Esophagus squamous epithelium (tissue), 4 donors: ENCODE measurements at regions not wholly inside any gene's neighbourhood (a gene's known extent, or its start where the extent isn't known, plus 50 kb on each side); places are given as distances from the start of the nearest gene placed in this dataset.

Experiments
- CTCF ChIP-seq, 6 experiments: fragments of 450-650 bp in 4 of 6; fragments of 200-600 bp in 2 of 6; sonication (generic) in 2 of 6; IDR thresholded peaks; one replicate each; pipeline ENCODE4 v1.5.1; 2016 to 2019; ENCODE audit warnings: antibody characterized with exemption in 6 of 6, mild to moderate bottlenecking in 4 of 6, moderate library complexity in 4 of 6
- POLR2A ChIP-seq, 4 donors: fragments of 450-650 bp; IDR thresholded peaks; one replicate each; pipeline ENCODE4 v1.6.1; 2017; ENCODE audit warnings: antibody characterized with exemption in 4 of 4, mild to moderate bottlenecking in 4 of 4, moderate library complexity in 3 of 4

- TF ChIP-seq POLR2A (IDR thresholded peaks at IDR 0.05) (no peak), CTCF (IDR thresholded peaks at IDR 0.05) (no peak)
Measured at GRCh38 chr5:165405340-165405739, 1899.9 kb downstream of the MAT2B start.
